ENCODE measurements at regions not wholly inside any gene's neighbourhood (a gene's known extent, or its start where the extent isn't known, plus 50 kb on each side); places are given as distances from the start of the nearest gene placed in this dataset.

- DNase-seq (ENCODE audit: low read depth) (no peak), FAIRE-seq (no peak)
- Mint-ChIP-seq H3K36me3 (ENCODE audit: low read depth, unreplicated experiment) (no peaks in the 10 kb centered on the region), H3K4me1 (ENCODE audit: low read depth, unreplicated experiment) (no peaks in the 10 kb centered on the region), H3K4me3 (ENCODE audit: unreplicated experiment) (no peak overlapping the region), H3K27ac (ENCODE audit: unreplicated experiment) (no peak overlapping the region), H3K27me3 (ENCODE audit: low read depth, unreplicated experiment) (no peaks in the 10 kb centered on the region), H3K9me3 (ENCODE audit: unreplicated experiment) (no peaks in the 10 kb centered on the region)
- no peak overlapping the region for H3K4me3 ChIP-seq (ENCODE audit: insufficient read depth, low read depth, low read length)
- H3K4me2 ChIP-seq (ENCODE audit: low read length): no peak overlapping the region
- no peaks in the 10 kb centered on the region for H3K36me3 ChIP-seq (ENCODE audit: insufficient read depth, low read length)
- H3K27me3 ChIP-seq (ENCODE audit: insufficient read depth, low read length): no peaks in the 10 kb centered on the region
- H2AFZ ChIP-seq (ENCODE audit: low read depth, low read length): no peak overlapping the region
- no peak overlapping the region for H3K9ac ChIP-seq (ENCODE audit: low read length)
- no peak for TF ChIP-seq EZH2 (IDR thresholded peaks at IDR 0.05; ENCODE audit: insufficient read depth, low read length)
- no peak for TF ChIP-seq CTCF (IDR thresholded peaks at IDR 0.05; ENCODE audit: insufficient read depth, low read depth, low read length)
- no peaks in the 10 kb centered on the region for H3K4me1 ChIP-seq (ENCODE audit: insufficient read depth, low read length)
- no peaks in the 10 kb centered on the region for H3K79me2 ChIP-seq (ENCODE audit: insufficient read depth, low read length)
- no peak overlapping the region for H3K27ac ChIP-seq (ENCODE audit: low read depth, low read length)
- H4K20me1 ChIP-seq (ENCODE audit: insufficient read depth, low read length): no peaks in the 10 kb centered on the region
- H3K9me3 ChIP-seq (ENCODE audit: insufficient read depth, low read depth, low read length): no peaks in the 10 kb centered on the region
These were observed 1020.5 kb downstream of the OTOL1 start for GRCh38 chr3:162517110-162517509.

DNA sequence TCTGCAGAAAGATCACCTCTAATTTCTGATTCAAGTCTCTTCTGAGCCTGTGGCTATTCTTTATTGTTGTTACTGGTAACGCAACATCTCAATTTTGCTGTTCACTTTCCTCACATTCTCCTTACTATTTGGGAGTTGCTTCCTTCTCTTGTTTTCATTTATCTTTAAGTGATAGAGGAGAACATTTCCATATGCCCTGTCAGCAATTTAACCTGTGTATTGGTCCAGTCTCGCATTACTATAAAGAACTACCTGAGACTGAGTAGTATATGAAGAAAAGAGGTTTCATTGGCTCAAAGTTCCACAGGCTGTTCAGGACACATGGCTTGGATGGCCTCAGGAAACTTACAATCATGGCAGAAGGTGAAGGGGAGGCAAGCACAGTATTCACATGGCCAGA lies 1025.1 kb downstream of the OTOL1 start:
- Histone ChIP-seq H3K27ac (ENCODE audit: low read depth, low read length) (no peak overlapping the region), H3K79me2 (ENCODE audit: insufficient read depth, low read length) (no peaks in the 10 kb centered on the region), H3K4me2 (ENCODE audit: low read length) (no peak overlapping the region), H4K20me1 (ENCODE audit: insufficient read depth, low read length) (no peaks in the 10 kb centered on the region), H3K4me1 (ENCODE audit: insufficient read depth, low read length) (peaks cover 5% of the 10 kb centered on the region), H3K27me3 (ENCODE audit: insufficient read depth, low read length) (no peaks in the 10 kb centered on the region), H3K4me3 (ENCODE audit: insufficient read depth, low read depth, low read length) (no peak overlapping the region), H3K9ac (ENCODE audit: low read length) (no peak overlapping the region), H3K36me3 (ENCODE audit: insufficient read depth, low read length) (no peaks in the 10 kb centered on the region), H2AFZ (ENCODE audit: low read depth, low read length) (no peak overlapping the region), H3K9me3 (ENCODE audit: insufficient read depth, low read depth, low read length) (no peaks in the 10 kb centered on the region)
- H3K4me3 Mint-ChIP-seq (ENCODE audit: unreplicated experiment): no peak overlapping the region
- no peak for DNase-seq (ENCODE audit: low read depth)
- H3K36me3 Mint-ChIP-seq (ENCODE audit: low read depth, unreplicated experiment): no peaks in the 10 kb centered on the region
- H3K9me3 Mint-ChIP-seq (ENCODE audit: unreplicated experiment): no peaks in the 10 kb centered on the region
- FAIRE-seq: no peak
- no peaks in the 10 kb centered on the region for H3K27me3 Mint-ChIP-seq (ENCODE audit: low read depth, unreplicated experiment)
- peaks cover 8% of the 10 kb centered on the region for H3K4me1 Mint-ChIP-seq (ENCODE audit: low read depth, unreplicated experiment)
- H3K27ac Mint-ChIP-seq (ENCODE audit: unreplicated experiment): no peak overlapping the region
- TF ChIP-seq EZH2 (IDR thresholded peaks at IDR 0.05; ENCODE audit: insufficient read depth, low read length): no peak

GRCh38 chr3:162525066-162525742 lies 1028.6 kb downstream of the OTOL1 start:
- Histone ChIP-seq H3K4me3 (ENCODE audit: insufficient read depth, low read depth, low read length) (no peak overlapping the region), H3K27ac (ENCODE audit: low read depth, low read length) (peak overlapping the region; percentile 15), H3K4me2 (ENCODE audit: low read length) (peak overlapping the region; percentile 24), H3K9me3 (ENCODE audit: insufficient read depth, low read depth, low read length) (no peaks in the 10 kb centered on the region), H3K79me2 (ENCODE audit: insufficient read depth, low read length) (no peaks in the 10 kb centered on the region), H3K9ac (ENCODE audit: low read length) (no peak overlapping the region), H3K4me1 (ENCODE audit: insufficient read depth, low read length) (peaks cover 5% of the 10 kb centered on the region), H4K20me1 (ENCODE audit: insufficient read depth, low read length) (no peaks in the 10 kb centered on the region), H3K27me3 (ENCODE audit: insufficient read depth, low read length) (no peaks in the 10 kb centered on the region), H2AFZ (ENCODE audit: low read depth, low read length) (peak overlapping the region; percentile 13), H3K36me3 (ENCODE audit: insufficient read depth, low read length) (no peaks in the 10 kb centered on the region)
- peaks cover 8% of the 10 kb centered on the region for H3K4me1 Mint-ChIP-seq (ENCODE audit: low read depth, unreplicated experiment)
- H3K9me3 Mint-ChIP-seq (ENCODE audit: unreplicated experiment): no peaks in the 10 kb centered on the region
- H3K27me3 Mint-ChIP-seq (ENCODE audit: low read depth, unreplicated experiment): no peaks in the 10 kb centered on the region
- no peak for FAIRE-seq
- TF ChIP-seq CTCF (IDR thresholded peaks at IDR 0.05; ENCODE audit: insufficient read depth, low read depth, low read length) (no peak), EZH2 (IDR thresholded peaks at IDR 0.05; ENCODE audit: insufficient read depth, low read length) (no peak)
- no peaks in the 10 kb centered on the region for H3K36me3 Mint-ChIP-seq (ENCODE audit: low read depth, unreplicated experiment)
- H3K27ac Mint-ChIP-seq (ENCODE audit: unreplicated experiment): peak overlapping the region; percentile 18
- H3K4me3 Mint-ChIP-seq (ENCODE audit: unreplicated experiment): no peak overlapping the region
- DNase-seq (ENCODE audit: low read depth): peak; percentile 95
